ENCODE measurements at regions not wholly inside any gene's neighbourhood (a gene's known extent, or its start where the extent isn't known, plus 50 kb on each side); places are given as distances from the start of the nearest gene placed in this dataset.
"Not testable (repeated sequence)": the region's sequence is repeated elsewhere in the genome, so short reads cannot be mapped to it uniquely, and the experiment has no call there.

GRCh38 chr1:47491341-47491753, 53.5 kb downstream of the FOXD2 start:
- no peak for DNase-seq

GRCh38 chr1:47495176-47495713, 57.4 kb downstream of the FOXD2 start:
- DNase-seq = no peak

- DNase-seq = no peak
Measured at GRCh38 chr1:47498551-47498950, 60.7 kb downstream of the FOXD2 start.

DNA sequence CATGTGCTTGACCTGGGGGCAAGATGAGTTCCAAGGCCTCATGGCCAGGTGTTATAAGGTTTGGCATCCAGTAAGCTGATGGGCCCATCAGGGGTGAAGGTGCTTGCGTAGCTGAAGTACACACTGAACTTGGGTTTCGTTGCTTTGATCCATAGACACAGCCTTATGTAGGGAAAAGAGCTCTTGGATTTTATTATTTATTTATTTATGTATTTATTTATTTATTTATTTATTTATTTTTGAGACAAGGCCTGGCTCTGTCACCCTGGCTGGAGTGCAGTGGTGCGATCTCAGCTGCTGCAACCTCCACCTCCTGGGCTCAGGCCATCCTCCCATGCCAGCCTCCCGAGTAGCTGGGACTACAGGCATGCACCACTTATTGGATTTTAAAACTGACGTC, 63.2 kb downstream of the FOXD2 start:
- no peak for DNase-seq

GRCh38 chr1:47502746-47503370, 65.0 kb downstream of the FOXD2 start:
- no peak for DNase-seq

GRCh38 chr1:47504840-47505239, 67.0 kb downstream of the FOXD2 start:
- DNase-seq = not testable (repeated sequence)

GRCh38 chr1:47505267-47505666, 67.4 kb downstream of the FOXD2 start:
- DNase-seq = no peak

- no peak for DNase-seq
Measured at GRCh38 chr1:47506053-47506452, 68.2 kb downstream of the FOXD2 start.

- no peak for DNase-seq
Measured at GRCh38 chr1:47507144-47507543, 69.3 kb downstream of the FOXD2 start.

DNA sequence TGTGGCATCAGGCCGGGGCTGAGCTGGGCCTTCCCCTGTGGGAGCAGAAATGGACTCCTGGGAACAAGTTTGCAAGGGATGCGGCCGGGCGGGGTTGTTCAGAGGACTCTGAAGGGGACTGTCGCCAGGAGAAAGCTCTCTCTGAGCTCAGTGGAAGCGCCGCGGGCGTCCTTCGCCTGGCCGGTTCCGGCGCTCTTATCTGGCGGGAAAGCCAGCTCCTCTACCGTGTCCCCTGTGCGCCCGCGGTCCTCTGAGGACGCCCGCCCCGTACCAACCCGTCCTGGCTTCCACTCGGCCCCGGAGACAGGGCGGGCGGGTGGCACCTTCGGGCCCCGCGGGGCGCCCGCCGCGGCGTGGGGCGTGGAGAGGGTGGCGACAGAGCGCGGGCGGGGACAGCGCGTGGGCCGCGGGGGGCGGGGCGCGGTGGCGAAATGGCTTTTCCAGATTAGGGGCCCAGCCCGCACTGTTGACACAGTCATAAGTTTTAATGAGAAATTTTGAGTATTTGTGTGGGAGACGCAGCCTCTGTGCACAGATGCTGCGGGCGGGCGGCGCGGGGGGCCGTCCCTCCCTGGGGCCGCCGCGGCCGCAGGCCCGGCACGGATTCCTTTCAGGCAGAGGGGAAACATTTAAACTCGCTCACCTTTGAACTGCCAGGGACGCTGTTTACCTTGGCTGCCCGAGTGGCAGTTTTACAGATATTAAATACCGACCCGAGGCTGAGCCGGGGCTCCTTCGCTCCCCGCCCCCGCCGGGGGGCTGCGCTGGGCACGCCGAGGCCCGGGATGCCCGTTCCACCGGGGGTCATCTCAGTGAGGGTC, 70.2 kb downstream of the FOXD2 start:
- peak; percentile 17 for DNase-seq

DNA sequence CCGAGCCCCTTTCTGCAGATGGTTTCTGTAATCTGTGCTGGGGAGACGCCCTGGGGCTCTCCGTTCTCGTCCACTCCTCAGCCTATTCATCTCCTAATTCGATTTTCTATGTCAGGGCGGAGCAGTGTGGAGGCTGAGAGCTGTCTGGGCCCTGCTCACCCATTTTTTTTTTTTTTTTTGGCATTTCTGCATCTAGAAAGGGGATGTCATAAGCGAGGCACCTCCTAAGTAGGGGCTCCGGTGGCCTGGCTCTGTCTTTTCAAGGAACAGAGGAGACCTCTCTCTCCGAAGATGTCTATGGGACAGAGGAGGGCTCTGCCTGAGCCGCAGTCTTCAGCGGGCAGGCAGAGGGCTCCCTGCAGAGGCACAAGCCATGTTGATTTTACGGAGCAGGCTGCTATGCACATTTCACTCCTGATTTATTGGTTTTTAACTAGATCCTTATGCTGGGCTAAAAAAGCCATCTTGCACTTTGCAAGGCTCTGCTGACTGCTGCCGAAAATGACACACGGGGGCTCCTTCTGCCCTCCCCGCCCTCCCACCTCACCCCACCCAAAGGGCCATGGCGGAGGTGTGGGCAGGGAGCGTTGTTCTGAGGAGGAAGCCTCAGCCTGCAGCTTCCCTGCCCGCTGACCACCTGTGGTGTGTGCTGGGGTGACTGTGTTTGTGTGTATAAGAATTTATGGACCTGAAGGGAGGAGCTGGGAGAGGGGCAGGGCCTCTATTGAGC, 71.0 kb downstream of the FOXD2 start:
- DNase-seq = no peak

DNA sequence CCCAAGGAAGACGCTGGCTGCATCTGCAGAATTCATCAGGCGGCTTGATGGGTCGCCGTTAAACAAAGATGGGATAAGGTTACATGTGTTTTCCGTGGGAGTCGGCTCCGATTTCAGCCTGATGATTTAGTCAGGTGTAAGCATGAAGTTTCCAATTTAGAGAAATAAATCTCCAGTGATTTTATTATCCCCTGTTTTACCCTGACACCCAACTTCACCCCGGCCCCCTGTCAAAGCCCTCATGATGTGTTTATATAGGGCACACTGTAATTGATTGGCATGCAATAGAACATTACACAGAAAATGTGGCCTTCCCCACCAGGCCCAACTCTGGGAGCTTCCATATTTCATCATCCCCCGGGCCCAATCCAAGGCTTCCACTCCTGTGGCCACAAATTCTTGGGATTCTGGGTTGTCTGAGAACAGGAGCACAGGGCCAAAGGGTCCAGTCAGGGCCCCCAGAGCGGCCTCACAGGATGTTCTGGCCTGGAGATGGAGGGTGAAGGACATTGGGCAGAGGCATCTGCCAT, 72.5 kb downstream of the FOXD2 start:
- DNase-seq = no peak

- DNase-seq = no peak
Measured at GRCh38 chr1:47511825-47512224, 74.0 kb downstream of the FOXD2 start.

DNA sequence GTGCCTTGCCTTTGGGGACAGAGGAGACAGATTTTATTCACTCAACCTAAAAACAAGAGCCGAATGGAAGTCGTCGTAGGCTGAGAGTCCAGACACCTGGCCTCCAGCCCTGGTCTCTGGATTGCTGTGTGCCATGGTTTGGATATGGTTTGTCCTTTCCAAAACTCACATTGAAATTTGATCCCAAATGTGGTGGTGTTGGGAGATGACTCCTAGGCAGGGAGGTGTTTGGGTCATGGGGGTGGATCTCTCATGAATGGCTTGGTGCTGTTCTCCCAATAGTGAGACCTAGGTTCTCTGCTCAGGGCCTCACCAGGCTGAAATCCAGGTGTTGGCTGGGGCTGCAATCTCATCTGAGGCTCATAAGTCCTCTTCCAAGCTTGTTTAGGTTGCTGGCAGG, 75.5 kb downstream of the FOXD2 start:
- no peak for DNase-seq

DNA sequence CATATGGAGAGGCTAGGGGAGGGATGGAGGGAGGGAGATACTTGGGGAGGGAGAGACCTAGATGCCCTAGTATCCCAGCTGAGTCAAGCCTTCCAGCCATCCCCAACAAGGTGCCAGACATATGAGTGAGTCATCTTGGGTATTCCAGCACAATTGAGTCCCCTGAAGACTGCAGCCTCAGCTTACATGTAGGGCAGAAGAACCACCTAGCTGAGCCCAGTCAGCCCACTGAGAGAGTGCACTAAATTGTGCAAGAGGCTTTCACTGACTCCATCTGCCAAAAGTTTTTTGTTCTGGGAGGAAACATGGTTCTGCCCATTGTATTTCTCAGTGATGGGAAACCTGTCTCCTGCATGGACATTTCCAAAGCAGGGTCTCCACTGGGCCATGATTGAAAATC, 76.4 kb downstream of the FOXD2 start:
- DNase-seq = no peak

GRCh38 chr1:47515164-47515789, 77.4 kb downstream of the FOXD2 start:
- DNase-seq = no peak

- DNase-seq = no peak
Measured at GRCh38 chr1:47517946-47518345, 80.1 kb downstream of the FOXD2 start.

DNA sequence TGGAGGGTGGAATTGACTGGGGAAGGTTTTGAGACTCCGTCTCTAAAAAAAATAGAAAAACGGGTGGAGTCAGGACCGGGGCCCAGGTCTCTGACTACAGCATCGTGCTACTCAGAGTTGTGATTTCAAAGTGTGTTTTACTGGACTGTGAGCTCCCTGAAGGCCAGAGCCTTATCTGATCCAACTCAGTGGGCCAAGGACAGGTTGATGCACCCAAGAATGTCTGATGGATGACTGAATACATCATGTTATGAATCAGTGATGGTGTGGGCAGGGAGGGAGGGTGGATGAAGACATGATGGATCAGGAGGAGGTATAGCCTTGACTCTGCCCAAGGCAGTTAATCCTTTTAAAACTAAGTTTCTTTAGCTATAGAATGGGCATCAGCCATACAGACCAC, 81.6 kb downstream of the FOXD2 start:
- no peak for DNase-seq

DNA sequence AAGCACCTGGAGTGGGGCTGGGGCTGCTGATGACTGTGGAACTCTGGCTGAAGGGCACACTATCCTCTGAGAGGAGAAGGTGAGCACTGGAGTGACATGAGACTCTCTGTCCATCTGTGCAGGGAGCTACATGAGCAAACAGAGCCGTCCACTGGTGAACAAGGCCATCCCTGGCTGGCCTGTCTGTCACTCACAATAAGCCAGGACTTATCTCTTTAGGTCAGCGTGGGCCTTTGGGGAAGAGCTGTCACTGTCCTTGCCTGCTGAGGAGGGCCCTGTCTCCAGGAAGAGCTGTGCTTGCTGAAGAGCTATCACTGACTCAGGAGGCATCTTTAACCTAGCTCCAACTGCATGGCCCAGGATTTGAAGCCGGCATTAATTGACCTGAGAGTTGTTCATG, 82.1 kb downstream of the FOXD2 start:
- DNase-seq = no peak

- DNase-seq = no peak
Measured at GRCh38 chr1:47521034-47521881, 83.4 kb downstream of the FOXD2 start.

DNA sequence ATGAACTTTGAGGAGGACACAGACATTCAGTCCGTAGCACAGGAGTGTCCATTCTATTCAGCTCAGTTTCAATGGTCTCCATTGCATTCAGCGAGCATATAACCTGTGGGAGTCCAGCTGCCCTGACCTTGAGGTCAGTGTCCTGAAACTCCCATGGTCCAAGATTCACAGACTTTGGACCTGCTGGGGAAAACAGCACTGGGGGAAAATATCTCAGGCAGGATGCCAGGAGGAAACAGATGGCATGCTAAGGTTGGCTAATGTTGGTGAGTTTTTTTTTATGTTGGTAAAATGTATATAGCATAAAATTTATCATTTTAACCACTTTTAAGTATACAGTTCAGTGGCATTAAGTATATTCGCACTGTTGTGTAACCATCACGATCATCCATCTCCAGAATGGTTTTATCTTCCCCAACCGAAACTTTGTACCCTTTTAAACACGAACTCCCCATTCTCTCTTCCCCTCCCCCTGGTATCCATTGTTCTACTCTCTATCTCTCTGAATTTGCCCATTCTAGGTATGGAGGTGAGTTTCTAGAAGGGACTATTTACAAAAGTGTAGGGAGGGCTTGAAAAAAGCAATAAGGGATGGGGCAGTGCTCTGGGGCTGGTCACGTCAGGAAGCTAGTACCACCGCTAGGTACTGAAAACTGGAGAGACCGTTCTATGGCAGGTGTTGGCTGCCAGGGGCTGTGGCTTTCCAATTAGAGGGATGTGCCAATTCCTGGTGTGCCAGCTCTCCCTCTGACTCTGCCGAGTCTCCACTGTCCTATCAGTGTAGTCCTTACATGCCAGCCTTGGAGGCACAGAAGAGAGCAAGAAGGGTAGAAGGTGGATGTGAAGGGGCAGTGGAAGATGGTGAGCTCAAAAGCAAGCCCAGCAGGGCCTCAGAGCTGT, 85.3 kb downstream of the FOXD2 start:
- DNase-seq = peak; percentile 29
